H9 (cell line): ENCODE measurements at regions not wholly inside any gene's neighbourhood (a gene's known extent, or its start where the extent isn't known, plus 50 kb on each side); places are given as distances from the start of the nearest gene placed in this dataset.

Source experiments
- DNase-seq: peaks from one replicate; pipeline ENCODE4 v3.0.0-alpha.2; 2017
- H2AFZ ChIP-seq: one replicate; pipeline ENCODE4 v1.6.1; 2013; ENCODE audit warnings: mild to moderate bottlenecking, low read length, control low read depth, moderate library complexity
- H2AK5ac ChIP-seq: 2 replicates; pipeline ENCODE4 v1.6.1; 2013; ENCODE audit warnings: low read length, control low read depth, mixed read lengths; ENCODE audit not compliant: insufficient read length
- H2BK120ac ChIP-seq: one replicate; pipeline ENCODE4 v1.6.1; 2013; ENCODE audit warnings: low read depth, mild to moderate bottlenecking, low read length, control low read depth, inconsistent platforms; ENCODE audit not compliant: poor library complexity, severe bottlenecking
- H2BK12ac ChIP-seq: 2 replicates; pipeline ENCODE4 v1.6.1; 2013; ENCODE audit warnings: low read length, control low read depth, mixed read lengths, low read depth; ENCODE audit not compliant: insufficient read length
- H2BK15ac ChIP-seq: 2 replicates; pipeline ENCODE4 v1.6.1; 2013; ENCODE audit warnings: low read depth, low read length, control low read depth
- H2BK20ac ChIP-seq: one replicate; pipeline ENCODE4 v1.6.1; 2013; ENCODE audit warnings: low read depth, mild to moderate bottlenecking, low read length, control low read depth, inconsistent platforms; ENCODE audit not compliant: poor library complexity, severe bottlenecking
- H2BK5ac ChIP-seq: 2 replicates; pipeline ENCODE4 v1.6.1; 2013; ENCODE audit warnings: low read length, control low read depth, mixed read lengths; ENCODE audit not compliant: insufficient read length
- H3K14ac ChIP-seq: 2 replicates; pipeline ENCODE4 v1.6.1; 2013; ENCODE audit warnings: low read length, control low read depth; ENCODE audit not compliant: insufficient read depth
- H3K18ac ChIP-seq: 2 replicates; pipeline ENCODE4 v1.6.1; 2013; ENCODE audit warnings: low read depth, mild to moderate bottlenecking, mixed read lengths, low read length, control low read depth; ENCODE audit not compliant: insufficient read length
- H3K23ac ChIP-seq: 2 replicates; pipeline ENCODE4 v1.6.1; 2013; ENCODE audit warnings: low read length, control low read depth, mixed read lengths, low read depth; ENCODE audit not compliant: insufficient read length
- H3K23me2 ChIP-seq: 2 replicates; pipeline ENCODE4 v1.6.1; 2013; ENCODE audit warnings: low read depth, mild to moderate bottlenecking, mixed read lengths, low read length, control low read depth; ENCODE audit not compliant: insufficient read length, poor library complexity, severe bottlenecking
- H3K27ac ChIP-seq: 2 replicates; pipeline ENCODE4 v1.5.1; 2013; ENCODE audit warnings: low read length, control low read depth, mixed read lengths, low read depth; ENCODE audit not compliant: insufficient read length
- H3K27me3 ChIP-seq: 2 replicates; pipeline ENCODE4 v1.6.1; 2013; ENCODE audit warnings: low read length, control low read depth, inconsistent platforms; ENCODE audit not compliant: insufficient read depth
- H3K4ac ChIP-seq: 2 replicates; pipeline ENCODE4 v1.6.1; 2013; ENCODE audit warnings: low read depth, mild to moderate bottlenecking, control low read depth, inconsistent platforms, low read length, moderate library complexity
- H3K4me1 ChIP-seq: 2 replicates; pipeline ENCODE4 v1.6.1; 2013; ENCODE audit warnings: low read length, control low read depth, inconsistent platforms; ENCODE audit not compliant: insufficient read depth
- H3K4me2 ChIP-seq: 2 replicates; pipeline ENCODE4 v1.6.1; 2013; ENCODE audit warnings: low read length, control low read depth, mixed read lengths; ENCODE audit not compliant: insufficient read length, insufficient read depth
- H3K56ac ChIP-seq: 2 replicates; pipeline ENCODE4 v1.6.1; 2013; ENCODE audit warnings: low read depth, mild to moderate bottlenecking, mixed read lengths, low read length, control low read depth; ENCODE audit not compliant: insufficient read length
- H3K79me1 ChIP-seq: 2 replicates; pipeline ENCODE4 v1.6.1; 2013; ENCODE audit warnings: low read depth, mild to moderate bottlenecking, moderate library complexity, low read length, control low read depth, inconsistent platforms; ENCODE audit not compliant: insufficient read depth, poor library complexity, severe bottlenecking
- H3K79me2 ChIP-seq: 2 replicates; pipeline ENCODE4 v1.6.1; 2013; ENCODE audit warnings: low read length, control low read depth, inconsistent platforms; ENCODE audit not compliant: insufficient read depth
- H3K9ac ChIP-seq: 2 replicates; pipeline ENCODE4 v1.6.1; 2013; ENCODE audit warnings: low read length, control low read depth, mixed read lengths; ENCODE audit not compliant: insufficient read length; ENCODE audit errors: extremely low read depth
- H3K9me3 ChIP-seq: one replicate; pipeline ENCODE4 v1.6.1; 2013; ENCODE audit warnings: low read depth, low read length, inconsistent platforms; ENCODE audit not compliant: control insufficient read depth
- H3T11ph ChIP-seq: one replicate; pipeline ENCODE4 v1.6.1; 2013; ENCODE audit warnings: mild to moderate bottlenecking, low read length, control low read depth, inconsistent platforms
- H4K20me1 ChIP-seq: one replicate; pipeline ENCODE4 v1.6.1; 2013; ENCODE audit not compliant: control insufficient read depth, insufficient read length, insufficient read depth
- H4K5ac ChIP-seq: 2 replicates; pipeline ENCODE4 v1.6.1; 2013; ENCODE audit warnings: low read depth, mild to moderate bottlenecking, mixed read lengths, low read length, control low read depth; ENCODE audit not compliant: insufficient read length
- H4K8ac ChIP-seq: replicated peaks from 2 replicates; pipeline ENCODE4 v1.6.1; 2013; ENCODE audit warnings: low read length, control low read depth, mixed read lengths, low read depth; ENCODE audit not compliant: insufficient read length
- H4K91ac ChIP-seq: 2 replicates; pipeline ENCODE4 v1.6.1; 2013; ENCODE audit warnings: low read depth, mild to moderate bottlenecking, moderate library complexity, mixed read lengths, low read length, control low read depth; ENCODE audit not compliant: insufficient read length
- H3K27ac Mint-ChIP-seq, 3 experiments: 2 replicates in 2 of 3; 3 replicates in 1 of 3; pipeline ENCODE4 v1.8.0; 2020 to 2021; ENCODE audit warnings: mixed read lengths in 3 of 3, mild to moderate bottlenecking in 1 of 3, moderate library complexity in 1 of 3
- H3K27me3 Mint-ChIP-seq: 2 replicates; pipeline ENCODE4 v1.8.0; 2021; ENCODE audit warnings: low read depth, mild to moderate bottlenecking, moderate library complexity, mixed read lengths
- H3K36me3 Mint-ChIP-seq, 3 experiments: 2 replicates in 2 of 3; 3 replicates in 1 of 3; pipeline ENCODE4 v1.8.0; 2020 to 2021; ENCODE audit warnings: low read depth in 3 of 3, mixed read lengths in 3 of 3; ENCODE audit not compliant: insufficient read depth in 1 of 3
- H3K4me1 Mint-ChIP-seq, 2 experiments: 2 replicates each; pipeline ENCODE4 v1.8.0; 2020; ENCODE audit warnings: mixed read lengths in 2 of 2
- H3K4me3 Mint-ChIP-seq, 2 experiments: 2 replicates in 1 of 2; 3 replicates in 1 of 2; pipeline ENCODE4 v1.8.0; 2020 to 2021; ENCODE audit warnings: mild to moderate bottlenecking in 2 of 2, mixed read lengths in 2 of 2, moderate library complexity in 1 of 2
- H3K9me3 Mint-ChIP-seq, 2 experiments: 2 replicates in 1 of 2; 3 replicates in 1 of 2; pipeline ENCODE4 v1.8.0; 2020; ENCODE audit warnings: mild to moderate bottlenecking in 2 of 2, mixed read lengths in 2 of 2, moderate library complexity in 1 of 2
- WGBS: extraction: QIAGEN DNeasy Blood & Tissue Kit; methylation state at CpG from one replicate; pipeline ENCODE4 v1.1.7; 2013; ENCODE audit warnings: missing lambda C conversion rate, low lambda C conversion rate, mixed read lengths; ENCODE audit not compliant: insufficient read length; ENCODE audit errors: extremely low coverage; 5-methylcytosine and 5-hydroxymethylcytosine counted together
- TF ChIP-seq, protein P1 (sequence below): fragments of 200-600 bp; sonication (generic); conservative IDR thresholded peaks from 3 replicates; pipeline ENCODE4 v1.8.0; 2021; ENCODE audit warnings: antibody characterized with exemption, mild to moderate bottlenecking

DNA sequence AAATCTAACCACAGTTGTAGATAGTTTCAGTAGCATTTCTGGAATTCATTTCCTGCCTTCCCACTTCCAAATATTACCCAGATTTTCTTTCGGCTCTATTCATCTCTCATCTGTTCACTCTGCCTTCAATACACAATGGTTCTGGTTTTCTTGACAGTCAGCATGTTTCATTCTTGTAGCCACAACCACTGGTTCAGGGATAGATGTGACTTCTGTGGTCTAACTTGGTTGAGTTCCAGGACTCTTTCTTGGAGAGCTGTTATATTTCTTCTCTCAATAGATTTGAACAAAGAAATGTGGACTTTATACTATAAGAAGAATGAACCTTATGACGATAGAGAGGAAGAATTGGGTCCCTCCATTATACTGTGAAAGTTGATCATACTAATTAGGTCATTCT, 228.8 kb downstream of the NSUN3 start:
- no peak overlapping the region for H2AK5ac ChIP-seq
- no peak overlapping the region for H3K4ac ChIP-seq
- TF ChIP-seq, protein P1, sequence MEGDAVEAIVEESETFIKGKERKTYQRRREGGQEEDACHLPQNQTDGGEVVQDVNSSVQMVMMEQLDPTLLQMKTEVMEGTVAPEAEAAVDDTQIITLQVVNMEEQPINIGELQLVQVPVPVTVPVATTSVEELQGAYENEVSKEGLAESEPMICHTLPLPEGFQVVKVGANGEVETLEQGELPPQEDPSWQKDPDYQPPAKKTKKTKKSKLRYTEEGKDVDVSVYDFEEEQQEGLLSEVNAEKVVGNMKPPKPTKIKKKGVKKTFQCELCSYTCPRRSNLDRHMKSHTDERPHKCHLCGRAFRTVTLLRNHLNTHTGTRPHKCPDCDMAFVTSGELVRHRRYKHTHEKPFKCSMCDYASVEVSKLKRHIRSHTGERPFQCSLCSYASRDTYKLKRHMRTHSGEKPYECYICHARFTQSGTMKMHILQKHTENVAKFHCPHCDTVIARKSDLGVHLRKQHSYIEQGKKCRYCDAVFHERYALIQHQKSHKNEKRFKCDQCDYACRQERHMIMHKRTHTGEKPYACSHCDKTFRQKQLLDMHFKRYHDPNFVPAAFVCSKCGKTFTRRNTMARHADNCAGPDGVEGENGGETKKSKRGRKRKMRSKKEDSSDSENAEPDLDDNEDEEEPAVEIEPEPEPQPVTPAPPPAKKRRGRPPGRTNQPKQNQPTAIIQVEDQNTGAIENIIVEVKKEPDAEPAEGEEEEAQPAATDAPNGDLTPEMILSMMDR = no peak
- H3K14ac ChIP-seq = no peak overlapping the region
- DNase-seq = no peak
- no peak overlapping the region for H3K23ac ChIP-seq
- no peak overlapping the region for H4K8ac ChIP-seq
- no peaks in the 10 kb centered on the region for H3K79me1 ChIP-seq
- no peak overlapping the region for H3K4me2 ChIP-seq
- H3K27ac ChIP-seq = no peak overlapping the region
- H4K20me1 ChIP-seq = no peaks in the 10 kb centered on the region
- H3K56ac ChIP-seq = no peak overlapping the region
- no peak overlapping the region for H2AFZ ChIP-seq
- no peak overlapping the region for H2BK20ac ChIP-seq
- no peaks in the 10 kb centered on the region for H3K79me2 ChIP-seq
- no peak overlapping the region for H2BK15ac ChIP-seq
- H3K18ac ChIP-seq = no peak overlapping the region
- Mint-ChIP-seq H3K27ac (no peak overlapping the region), H3K4me3 (no peak overlapping the region), H3K9me3 (peaks cover 6 to 7% of the 10 kb centered on the region in 2 experiments; a peak in 4 of 5 replicates), H3K36me3 (peaks cover 0 to 11% (median 0%) of the 10 kb centered on the region in 3 experiments; a peak in 2 of 7 replicates), H3K4me1 (peaks cover 8 to 10% of the 10 kb centered on the region in 2 experiments), H3K27me3 (peaks cover 6% of the 10 kb centered on the region)
- H3K9me3 ChIP-seq = no peaks in the 10 kb centered on the region
- WGBS = no CpG with 5 or more reads among the region's 2 CpGs
- H3K4me1 ChIP-seq = no peaks in the 10 kb centered on the region
- H2BK5ac ChIP-seq = no peak overlapping the region
- no peaks in the 10 kb centered on the region for H3K23me2 ChIP-seq
- H3T11ph ChIP-seq = no peak overlapping the region
- no peak overlapping the region for H4K5ac ChIP-seq
- H3K9ac ChIP-seq = no peak overlapping the region
- H2BK120ac ChIP-seq = no peak overlapping the region
- H3K27me3 ChIP-seq = no peaks in the 10 kb centered on the region; the same call in none of the 2 replicates
- H4K91ac ChIP-seq = no peak overlapping the region
- no peak overlapping the region for H2BK12ac ChIP-seq
